MM.1S (cell line): ENCODE measurements at regions not wholly inside any gene's neighbourhood (a gene's known extent, or its start where the extent isn't known, plus 50 kb on each side); places are given as distances from the start of the nearest gene placed in this dataset.

Source experiments
- CTCF ChIP-seq: fragments of 300-600 bp; sonication (generic); IDR thresholded peaks from 2 replicates; pipeline ENCODE4 v1.5.1; 2016; ENCODE audit warnings: antibody characterized with exemption, low read length, mixed read lengths
- EZH2 ChIP-seq: fragments of 300-600 bp; sonication (generic); optimal IDR thresholded peaks from 2 replicates; pipeline ENCODE3; 2017; ENCODE audit warnings: low read depth, mild to moderate bottlenecking, antibody characterized with exemption, low read length, mixed read lengths

- TF ChIP-seq CTCF (no peak), EZH2 (no peak)
These were observed 260.1 kb downstream of the UACA start for GRCh38 chr15:70503073-70503745.
